LHCN-M2 (cell line): ENCODE measurements at regions not wholly inside any gene's neighbourhood (a gene's known extent, or its start where the extent isn't known, plus 50 kb on each side); places are given as distances from the start of the nearest gene placed in this dataset.
"Not testable (repeated sequence)": the region's sequence is repeated elsewhere in the genome, so short reads cannot be mapped to it uniquely, and the experiment has no call there.

Experiments used
- DNase-seq: peaks from one replicate; pipeline ENCODE4 v3.0.0-alpha.2; 2012; ENCODE audit warnings: low read depth

GRCh38 chr3:144907581-144907980, 936.0 kb downstream of the DIPK2A start:
- not testable (repeated sequence) for DNase-seq

- DNase-seq = no peak
Observed at GRCh38 chr3:144912968-144913367, 941.3 kb downstream of the DIPK2A start.

- no peak for DNase-seq
Observed at GRCh38 chr3:144915202-144915601, 943.6 kb downstream of the DIPK2A start.

GRCh38 chr3:144921710-144922109, 950.1 kb downstream of the DIPK2A start:
- DNase-seq = no peak

GRCh38 chr3:144923046-144923775, 951.6 kb downstream of the DIPK2A start:
- peak; percentile 20 for DNase-seq

- DNase-seq = no peak
Observed at GRCh38 chr3:144930431-144930830, 958.8 kb downstream of the DIPK2A start.

GRCh38 chr3:144931590-144931989, 960.0 kb downstream of the DIPK2A start:
- no peak for DNase-seq

GRCh38 chr3:144942093-144942837, 970.6 kb downstream of the DIPK2A start:
- DNase-seq = peak; percentile 13

GRCh38 chr3:144942838-144943197, 971.2 kb downstream of the DIPK2A start:
- DNase-seq = no peak

- DNase-seq = no peak
Observed at GRCh38 chr3:144947895-144948294, 976.3 kb downstream of the DIPK2A start.

GRCh38 chr3:144948711-144949110, 977.1 kb downstream of the DIPK2A start:
- no peak for DNase-seq

- DNase-seq = no peak
Observed at GRCh38 chr3:144953959-144954358, 982.3 kb downstream of the DIPK2A start.

GRCh38 chr3:144957398-144958101, 985.9 kb downstream of the DIPK2A start:
- no peak for DNase-seq

GRCh38 chr3:144963810-144964209, 992.2 kb downstream of the DIPK2A start:
- DNase-seq = no peak

GRCh38 chr3:144966560-144966959, 994.9 kb downstream of the DIPK2A start:
- no peak for DNase-seq

GRCh38 chr3:144968750-144969350, 997.2 kb downstream of the DIPK2A start:
- no peak for DNase-seq

GRCh38 chr3:144984481-144984880, 1012.9 kb downstream of the DIPK2A start:
- DNase-seq = not testable (repeated sequence)

- peak; percentile 22 for DNase-seq
Observed at GRCh38 chr3:144989807-144990206, 1018.2 kb downstream of the DIPK2A start.

- DNase-seq = no peak
Observed at GRCh38 chr3:144995856-144996255, 1024.2 kb downstream of the DIPK2A start.

GRCh38 chr3:145005427-145005826, 1033.8 kb downstream of the DIPK2A start:
- DNase-seq = no peak

GRCh38 chr3:145006271-145006670, 1034.6 kb downstream of the DIPK2A start:
- no peak for DNase-seq

- no peak for DNase-seq
Observed at GRCh38 chr3:145013931-145014330, 1042.3 kb downstream of the DIPK2A start.
